Naive thymus-derived CD8-positive, alpha-beta T cell (primary cell): ENCODE measurements at regions not wholly inside any gene's neighbourhood (a gene's known extent, or its start where the extent isn't known, plus 50 kb on each side); places are given as distances from the start of the nearest gene placed in this dataset.

Source experiments
- ATAC-seq, 2 donors: fragments of 150-1000 bp; cut with Tn5 transposase in 1 of 2; sonication (Bioruptor Pico), chemical (Tn5 transposase) in 1 of 2; 1 replicate in 1 of 2; 2 replicates in 1 of 2; pipeline ENCODE4 v1.10.0; 2021; ENCODE audit warnings: mild to moderate bottlenecking in 2 of 2, moderate library complexity in 2 of 2
- POLR2A ChIA-PET: fragments of 350-600 bp; sonication (Branson Sonifier 250); formaldehyde crosslinking; loops from one replicate; lab custom pipeline; 2021; ENCODE audit warnings: antibody characterized with exemption; lab: Charles Lee
- DNase-seq, 10 donors: peaks; one replicate each; pipeline versions ENCODE4 v3.0.0 to v3.0.0-alpha.2; 2020 to 2022
- H3K27ac Mint-ChIP-seq, 10 donors: one replicate each; pipeline ENCODE4 v1.8.0; 2020 to 2022; ENCODE audit warnings: mild to moderate bottlenecking in 10 of 10, mixed read lengths in 10 of 10, moderate library complexity in 4 of 10, inconsistent platforms in 1 of 10
- H3K27me3 Mint-ChIP-seq, 5 donors: one replicate each; pipeline ENCODE4 v1.8.0; 2021 to 2022; ENCODE audit warnings: mixed read lengths in 5 of 5
- H3K36me3 Mint-ChIP-seq, 3 donors: one replicate each; pipeline ENCODE4 v1.8.0; 2020 to 2022; ENCODE audit warnings: mixed read lengths in 3 of 3, mild to moderate bottlenecking in 2 of 3, inconsistent platforms in 1 of 3
- H3K4me1 Mint-ChIP-seq, 4 donors: one replicate each; pipeline ENCODE4 v1.8.0; 2021 to 2022; ENCODE audit warnings: mixed read lengths in 4 of 4
- H3K4me3 Mint-ChIP-seq, 10 donors: one replicate each; pipeline ENCODE4 v1.8.0; 2020 to 2022; ENCODE audit warnings: mild to moderate bottlenecking in 10 of 10, mixed read lengths in 10 of 10, moderate library complexity in 6 of 10, inconsistent platforms in 1 of 10
- H3K9me3 Mint-ChIP-seq, 9 donors: one replicate each; pipeline ENCODE4 v1.8.0; 2020 to 2022; ENCODE audit warnings: mixed read lengths in 9 of 9, mild to moderate bottlenecking in 3 of 9, inconsistent platforms in 1 of 9, moderate library complexity in 1 of 9

- H3K4me3 Mint-ChIP-seq: no peak overlapping the region
- peaks cover 0 to 20% (median 7%) of the 10 kb centered on the region in 9 donors for H3K9me3 Mint-ChIP-seq
- peaks cover 0 to 11% (median 2%) of the 10 kb centered on the region in 5 donors for H3K27me3 Mint-ChIP-seq
- H3K36me3 Mint-ChIP-seq: no peaks in the 10 kb centered on the region
- ATAC-seq (no peak), DNase-seq (no peak)
- H3K4me1 Mint-ChIP-seq: no peaks in the 10 kb centered on the region
- no peak overlapping the region for H3K27ac Mint-ChIP-seq
- POLR2A ChIA-PET: no interaction called here
Observed at GRCh38 chr2:236861196-236861875, 224.4 kb upstream of the COPS8 start.

GRCh38 chr2:236861944-236862343 lies 223.7 kb upstream of the COPS8 start:
- Mint-ChIP-seq H3K27ac (no peak overlapping the region), H3K4me3 (no peak overlapping the region), H3K9me3 (peaks cover 0 to 21% (median 7%) of the 10 kb centered on the region in 9 donors), H3K4me1 (no peaks in the 10 kb centered on the region), H3K36me3 (no peaks in the 10 kb centered on the region), H3K27me3 (peaks cover 0 to 13% (median 2%) of the 10 kb centered on the region in 5 donors)
- ATAC-seq (no peak), DNase-seq (no peak)
- POLR2A ChIA-PET: no interaction called here

- H3K27me3 Mint-ChIP-seq: peaks cover 0 to 11% (median 2%) of the 10 kb centered on the region in 5 donors
- DNase-seq: no peak
- POLR2A ChIA-PET: no interaction called here
Observed at GRCh38 chr2:236862526-236862925, 223.2 kb upstream of the COPS8 start.

GRCh38 chr2:236862961-236863728 lies 222.5 kb upstream of the COPS8 start:
- Mint-ChIP-seq H3K9me3 (peaks cover 0 to 21% (median 7%) of the 10 kb centered on the region in 9 donors), H3K27ac (no peak overlapping the region), H3K4me1 (no peaks in the 10 kb centered on the region), H3K36me3 (no peaks in the 10 kb centered on the region), H3K4me3 (no peak overlapping the region), H3K27me3 (peaks cover 0 to 11% (median 2%) of the 10 kb centered on the region in 5 donors)
- DNase-seq: no peak
- no peak for ATAC-seq
- POLR2A ChIA-PET: no interaction called here

More at GRCh38 chr2:236862526-236862925, 223.2 kb upstream of the COPS8 start:
- Mint-ChIP-seq H3K4me1 (no peaks in the 10 kb centered on the region), H3K27ac (no peak overlapping the region), H3K36me3 (no peaks in the 10 kb centered on the region), H3K4me3 (no peak overlapping the region), H3K9me3 (peaks cover 0 to 21% (median 7%) of the 10 kb centered on the region in 9 donors)
- ATAC-seq: no peak

GRCh38 chr2:236863729-236864126 lies 222.0 kb upstream of the COPS8 start:
- DNase-seq (no peak), ATAC-seq (no peak)
- Mint-ChIP-seq H3K27ac (no peak overlapping the region), H3K27me3 (peaks cover 0 to 11% (median 2%) of the 10 kb centered on the region in 5 donors), H3K9me3 (peaks cover 0 to 21% (median 7%) of the 10 kb centered on the region in 9 donors), H3K4me3 (no peak overlapping the region), H3K36me3 (no peaks in the 10 kb centered on the region), H3K4me1 (no peaks in the 10 kb centered on the region)
- POLR2A ChIA-PET: no interaction called here

GRCh38 chr2:236865052-236865451 lies 220.6 kb upstream of the COPS8 start:
- no peaks in the 10 kb centered on the region for H3K36me3 Mint-ChIP-seq
- H3K9me3 Mint-ChIP-seq: peaks cover 0 to 21% (median 7%) of the 10 kb centered on the region in 9 donors
- H3K4me1 Mint-ChIP-seq: no peaks in the 10 kb centered on the region
- no peak overlapping the region for H3K27ac Mint-ChIP-seq
- H3K4me3 Mint-ChIP-seq: no peak overlapping the region
- no peak for DNase-seq
- no peak for ATAC-seq
- H3K27me3 Mint-ChIP-seq: peaks cover 0 to 15% (median 2%) of the 10 kb centered on the region in 5 donors
- POLR2A ChIA-PET: no interaction called here

GRCh38 chr2:236866542-236867340 lies 218.9 kb upstream of the COPS8 start:
- Mint-ChIP-seq H3K9me3 (peaks cover 0 to 21% (median 7%) of the 10 kb centered on the region in 9 donors), H3K4me1 (peaks cover 0 to 8% (median 5%) of the 10 kb centered on the region in 4 donors), H3K27ac (no peak overlapping the region), H3K4me3 (no peak overlapping the region), H3K36me3 (no peaks in the 10 kb centered on the region), H3K27me3 (peaks cover 0 to 20% (median 2%) of the 10 kb centered on the region in 5 donors)
- ATAC-seq (no peak), DNase-seq (no peak)
- POLR2A ChIA-PET: no interaction called here

GRCh38 chr2:236867441-236868260 lies 218.0 kb upstream of the COPS8 start:
- peaks cover 0 to 11% (median 6%) of the 10 kb centered on the region in 4 donors for H3K4me1 Mint-ChIP-seq
- H3K36me3 Mint-ChIP-seq: no peaks in the 10 kb centered on the region
- no peak overlapping the region for H3K4me3 Mint-ChIP-seq
- H3K27ac Mint-ChIP-seq: no peak overlapping the region
- peaks cover 0 to 21% (median 6%) of the 10 kb centered on the region in 9 donors for H3K9me3 Mint-ChIP-seq
- POLR2A ChIA-PET: no interaction called here
- DNase-seq: no peak
- H3K27me3 Mint-ChIP-seq: peaks cover 0 to 20% (median 0%) of the 10 kb centered on the region in 5 donors
- no peak for ATAC-seq

- Mint-ChIP-seq H3K27ac (no peak overlapping the region), H3K9me3 (peaks cover 0 to 11% (median 2%) of the 10 kb centered on the region in 9 donors), H3K4me1 (peaks cover 0 to 11% (median 6%) of the 10 kb centered on the region in 4 donors), H3K4me3 (no peak overlapping the region), H3K36me3 (no peaks in the 10 kb centered on the region), H3K27me3 (peaks cover 0 to 20% (median 3%) of the 10 kb centered on the region in 5 donors)
- POLR2A ChIA-PET: no interaction called here
- DNase-seq (no peak), ATAC-seq (no peak)
Observed at GRCh38 chr2:236870370-236870769, 215.3 kb upstream of the COPS8 start.

- H3K4me1 Mint-ChIP-seq: peaks cover 0 to 11% (median 6%) of the 10 kb centered on the region in 4 donors
- no peaks in the 10 kb centered on the region for H3K36me3 Mint-ChIP-seq
- no peak for DNase-seq
- H3K27ac Mint-ChIP-seq: peak overlapping the region in 3 of 10 donors; percentile 4 to 70 (median 9)
- ATAC-seq: no peak
- H3K27me3 Mint-ChIP-seq: peaks cover 0 to 17% (median 6%) of the 10 kb centered on the region in 5 donors
- no peak overlapping the region for H3K4me3 Mint-ChIP-seq
- H3K9me3 Mint-ChIP-seq: peaks cover 0 to 4% (median 0%) of the 10 kb centered on the region in 9 donors
- POLR2A ChIA-PET: no interaction called here
Observed at GRCh38 chr2:236871500-236872001, 214.1 kb upstream of the COPS8 start.

GRCh38 chr2:236872015-236872414 lies 213.7 kb upstream of the COPS8 start:
- peaks cover 0 to 12% (median 6%) of the 10 kb centered on the region in 5 donors for H3K27me3 Mint-ChIP-seq
- H3K36me3 Mint-ChIP-seq: no peaks in the 10 kb centered on the region
- H3K27ac Mint-ChIP-seq: peak overlapping the region in 1 of 10 donors; percentile 9
- DNase-seq (no peak), ATAC-seq (no peak)
- H3K4me1 Mint-ChIP-seq: peaks cover 0 to 11% (median 6%) of the 10 kb centered on the region in 4 donors
- H3K9me3 Mint-ChIP-seq: no peaks in the 10 kb centered on the region
- POLR2A ChIA-PET: no interaction called here
- H3K4me3 Mint-ChIP-seq: no peak overlapping the region

GRCh38 chr2:236872981-236873380 lies 212.7 kb upstream of the COPS8 start:
- DNase-seq (no peak), ATAC-seq (no peak)
- Mint-ChIP-seq H3K36me3 (no peaks in the 10 kb centered on the region), H3K4me1 (peaks cover 0 to 11% (median 6%) of the 10 kb centered on the region in 4 donors), H3K4me3 (no peak overlapping the region), H3K9me3 (no peaks in the 10 kb centered on the region), H3K27me3 (peaks cover 0 to 9% (median 6%) of the 10 kb centered on the region in 5 donors), H3K27ac (no peak overlapping the region)
- POLR2A ChIA-PET: no interaction called here
